Prostate gland (tissue), 2 donors: ENCODE measurements at regions not wholly inside any gene's neighbourhood (a gene's known extent, or its start where the extent isn't known, plus 50 kb on each side); places are given as distances from the start of the nearest gene placed in this dataset.
"Not testable (repeated sequence)": the region's sequence is repeated elsewhere in the genome, so short reads cannot be mapped to it uniquely, and the experiment has no call there.

Experiments
- DNase-seq: peaks from one replicate; pipeline ENCODE4 v3.0.0-alpha.2; 2019; ENCODE audit warnings: low spot score
- H3K27ac ChIP-seq, 2 donors: fragments of 200-600 bp; sonication (generic); 2 replicates each; pipeline ENCODE4 v1.5.1; 2017 to 2019
- H3K27me3 ChIP-seq: fragments of 200-600 bp; sonication (generic); replicated peaks from 2 replicates; pipeline ENCODE4 v1.5.1; 2019; ENCODE audit not compliant: insufficient read depth
- H3K36me3 ChIP-seq, 2 donors: fragments of 200-600 bp; sonication (generic); 1 replicate in 1 of 2; 2 replicates in 1 of 2; pipeline versions ENCODE4 v1.5.1 to v1.8.1; 2017 to 2019
- H3K4me1 ChIP-seq: fragments of 200-600 bp; sonication (generic); replicated peaks from 2 replicates; pipeline ENCODE4 v1.5.1; 2019
- H3K4me3 ChIP-seq, 2 donors: fragments of 200-600 bp; sonication (generic); 2 replicates each; pipeline ENCODE4 v1.5.1; 2017 to 2019
- H3K9me3 ChIP-seq: fragments of 200-600 bp; sonication (generic); 2 replicates; pipeline ENCODE4 v1.5.1; 2017
- CTCF ChIP-seq, 4 experiments: fragments of 200-600 bp in 2 of 4; fragments of 450-650 bp in 2 of 4; sonication (generic) in 2 of 4; IDR thresholded peaks; 1 replicate in 3 of 4; 2 replicates in 1 of 4; pipeline ENCODE4 v1.5.1; 2016 to 2019; ENCODE audit warnings: antibody characterized with exemption in 4 of 4, mild to moderate bottlenecking in 2 of 4, moderate library complexity in 2 of 4
- POLR2A ChIP-seq: fragments of 450-650 bp; IDR thresholded peaks from one replicate; pipeline ENCODE4 v1.6.1; 2016; ENCODE audit warnings: antibody characterized with exemption, mild to moderate bottlenecking
- POLR2AphosphoS5 ChIP-seq: sonication (generic); formaldehyde crosslinking; IDR thresholded peaks from one replicate; pipeline ENCODE4 v1.6.1; 2017; ENCODE audit warnings: antibody characterized with exemption
- WGBS: methylation state at CpG from one replicate; pipeline ENCODE4 v1.1.5; 2018; 5-methylcytosine and 5-hydroxymethylcytosine counted together
- intact Hi-C: fragments of 100-400 bp; cut with DNase I; formaldehyde crosslinking; loops from one replicate; pipeline ENCODE4 v1.14.2; 2022

- intact Hi-C loops: no loop called here
- Histone ChIP-seq H3K27me3 (no peaks in the 10 kb centered on the region), H3K4me1 (no peaks in the 10 kb centered on the region), H3K9me3 (no peaks in the 10 kb centered on the region), H3K27ac (no peak overlapping the region), H3K4me3 (no peak overlapping the region), H3K36me3 (no peaks in the 10 kb centered on the region)
- no peak for DNase-seq
- 22% methylated on average over 4 of the region's 4 CpGs for WGBS
- TF ChIP-seq POLR2A (no peak), CTCF (IDR thresholded peaks at IDR 0.05) (no peak), POLR2AphosphoS5 (no peak)
These were observed 579.1 kb downstream of the KCTD12 start for GRCh38 chr13:76307142-76307541.

DNA sequence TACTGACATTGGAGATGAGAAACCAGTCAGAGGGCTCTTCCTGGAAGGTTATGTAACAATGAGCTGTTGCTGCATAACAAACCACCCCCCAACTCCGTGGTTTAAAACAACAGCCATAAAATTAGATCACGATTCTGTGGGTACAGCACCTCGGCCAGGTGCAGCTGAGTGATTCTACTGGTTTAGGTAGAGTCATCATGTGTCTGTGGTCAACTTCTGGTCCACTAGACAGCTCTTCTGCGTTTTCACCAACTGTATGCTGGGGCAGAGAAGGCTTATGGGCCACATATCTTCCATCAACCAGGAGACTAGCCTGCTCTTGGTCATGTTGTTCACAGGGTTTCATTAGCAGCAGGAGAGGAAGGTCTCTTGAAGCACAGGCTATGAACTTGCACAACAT is 585.5 kb downstream of the KCTD12 start:
- H3K4me1 ChIP-seq: no peaks in the 10 kb centered on the region
- no peaks in the 10 kb centered on the region for H3K36me3 ChIP-seq
- intact Hi-C loops: no loop called here
- no peaks in the 10 kb centered on the region for H3K27me3 ChIP-seq
- TF ChIP-seq CTCF (IDR thresholded peaks at IDR 0.05): no peak
- TF ChIP-seq POLR2AphosphoS5: no peak
- no peak for TF ChIP-seq POLR2A
- H3K4me3 ChIP-seq: no peak overlapping the region
- no peaks in the 10 kb centered on the region for H3K9me3 ChIP-seq
- H3K27ac ChIP-seq: no peak overlapping the region
- DNase-seq: no peak
- WGBS: 79% methylated on average over 4 of the region's 4 CpGs

GRCh38 chr13:76297331-76297730 is 588.9 kb downstream of the KCTD12 start:
- DNase-seq: no peak
- intact Hi-C loops: no loop called here
- Histone ChIP-seq H3K36me3 (no peaks in the 10 kb centered on the region), H3K9me3 (no peaks in the 10 kb centered on the region), H3K4me3 (no peak overlapping the region), H3K4me1 (no peaks in the 10 kb centered on the region), H3K27ac (no peak overlapping the region), H3K27me3 (no peaks in the 10 kb centered on the region)
- TF ChIP-seq CTCF (IDR thresholded peaks at IDR 0.05) (no peak), POLR2AphosphoS5 (no peak), POLR2A (no peak)
- WGBS: 89% methylated on average over 6 of the region's 6 CpGs

DNA sequence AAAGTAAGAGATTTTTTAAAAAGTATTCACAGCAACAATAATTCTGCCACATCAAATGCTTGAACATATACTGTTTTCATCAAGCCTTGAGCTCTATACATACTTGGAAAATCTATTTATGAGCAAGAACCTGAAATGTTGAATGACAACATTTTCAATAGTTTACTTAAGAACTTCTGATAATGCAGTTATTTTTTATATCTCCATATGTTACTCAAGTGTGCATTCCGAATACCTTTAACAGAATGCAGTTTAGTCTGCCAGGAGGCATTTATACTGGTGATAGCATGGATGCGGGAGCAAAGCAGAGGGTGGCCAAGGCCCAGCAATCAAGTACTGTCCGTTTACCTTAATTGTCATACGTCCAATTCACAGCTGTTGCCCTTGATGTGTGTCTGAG is 589.5 kb downstream of the KCTD12 start:
- Histone ChIP-seq H3K27me3 (no peaks in the 10 kb centered on the region), H3K4me3 (no peak overlapping the region), H3K9me3 (no peaks in the 10 kb centered on the region), H3K4me1 (no peaks in the 10 kb centered on the region), H3K27ac (no peak overlapping the region), H3K36me3 (no peaks in the 10 kb centered on the region)
- DNase-seq: no peak
- TF ChIP-seq POLR2AphosphoS5: no peak
- TF ChIP-seq CTCF (IDR thresholded peaks at IDR 0.05): no peak
- no peak for TF ChIP-seq POLR2A
- 90% methylated on average over 4 of the region's 4 CpGs for WGBS
- intact Hi-C loops: no loop called here

DNA sequence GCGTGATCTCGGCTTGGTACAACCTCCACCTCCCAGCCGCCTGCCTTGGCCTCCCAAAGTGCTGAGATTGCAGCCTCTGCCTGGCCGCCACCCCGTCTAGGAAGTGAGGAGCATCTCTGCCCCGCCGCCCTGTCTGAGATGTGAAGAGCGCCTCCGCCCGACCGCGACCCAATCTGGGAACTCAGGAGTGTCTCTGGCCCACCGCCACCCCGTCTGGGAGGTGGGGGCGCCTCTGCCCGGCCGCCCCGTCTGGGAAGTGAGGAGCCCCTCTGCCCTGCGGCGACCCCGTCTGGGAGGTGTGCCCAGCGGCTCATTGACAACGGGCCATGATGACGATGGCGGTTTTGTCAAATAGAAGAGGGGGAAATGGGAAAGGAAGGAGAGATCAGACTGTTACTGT is 591.2 kb downstream of the KCTD12 start:
- H3K27me3 ChIP-seq, H3K4me3 ChIP-seq, H3K4me1 ChIP-seq, H3K9me3 ChIP-seq, DNase-seq, intact Hi-C loops, H3K36me3 ChIP-seq, H3K27ac ChIP-seq: not testable (repeated sequence)
- WGBS: 96% methylated on average over 25 of the region's 25 CpGs
